Left ventricle myocardium superior (tissue), 1 donor: ENCODE measurements at regions not wholly inside any gene's neighbourhood (a gene's known extent, or its start where the extent isn't known, plus 50 kb on each side); places are given as distances from the start of the nearest gene placed in this dataset.
A peak's percentile ranks its signal among the peaks of the same experiment; 100 is the strongest.

Source experiments
- ATAC-seq: fragments of 200-7000 bp; cut with Tn5 transposase; one replicate; pipeline ENCODE4 v1.9.1; 2020; ENCODE audit warnings: mild to moderate bottlenecking, moderate library complexity
- DNase-seq: peaks from one replicate; pipeline ENCODE4 v3.0.0-alpha.2; 2020
- intact Hi-C: fragments of 100-400 bp; cut with micrococcal nuclease; formaldehyde crosslinking; loops from one replicate; pipeline ENCODE4 v1.11.0; 2022
- donor health status: DM: no; HTN: yes; CAD: no; lungs with severe emphysema.

- DNase-seq (no peak), ATAC-seq (no peak)
- intact Hi-C loops, result no loop called here
Measured at GRCh38 chr11:91972665-91973266, 251.9 kb upstream of the FAT3 start.

- ATAC-seq (no peak), DNase-seq (no peak)
- intact Hi-C loops, result no loop called here
Measured at GRCh38 chr11:91970624-91971023, 254.0 kb upstream of the FAT3 start.

DNA sequence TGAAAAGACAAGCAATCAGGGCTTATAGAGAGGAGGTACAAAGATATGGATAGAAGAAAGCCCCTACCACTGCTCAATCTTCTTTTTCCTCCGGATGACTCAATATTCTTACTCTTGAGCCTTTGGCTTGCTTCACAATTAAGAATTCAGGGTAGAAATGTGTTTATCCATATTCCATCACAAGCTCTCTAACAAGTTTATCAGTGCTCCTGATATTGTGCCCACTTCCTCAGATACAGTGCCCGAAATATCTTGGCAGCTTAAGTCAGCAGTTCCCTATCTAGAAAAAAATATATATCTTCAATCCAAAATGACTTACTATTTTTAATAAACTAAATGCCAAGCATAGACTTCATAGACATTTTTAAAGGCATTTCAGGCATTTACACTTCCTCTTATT, 255.1 kb upstream of the FAT3 start:
- DNase-seq (no peak), ATAC-seq (no peak)
- intact Hi-C loops, result no loop called here

GRCh38 chr11:91967691-91968045, 256.9 kb upstream of the FAT3 start:
- intact Hi-C loops, result no loop called here
- no peak for ATAC-seq
- DNase-seq, result no peak

DNA sequence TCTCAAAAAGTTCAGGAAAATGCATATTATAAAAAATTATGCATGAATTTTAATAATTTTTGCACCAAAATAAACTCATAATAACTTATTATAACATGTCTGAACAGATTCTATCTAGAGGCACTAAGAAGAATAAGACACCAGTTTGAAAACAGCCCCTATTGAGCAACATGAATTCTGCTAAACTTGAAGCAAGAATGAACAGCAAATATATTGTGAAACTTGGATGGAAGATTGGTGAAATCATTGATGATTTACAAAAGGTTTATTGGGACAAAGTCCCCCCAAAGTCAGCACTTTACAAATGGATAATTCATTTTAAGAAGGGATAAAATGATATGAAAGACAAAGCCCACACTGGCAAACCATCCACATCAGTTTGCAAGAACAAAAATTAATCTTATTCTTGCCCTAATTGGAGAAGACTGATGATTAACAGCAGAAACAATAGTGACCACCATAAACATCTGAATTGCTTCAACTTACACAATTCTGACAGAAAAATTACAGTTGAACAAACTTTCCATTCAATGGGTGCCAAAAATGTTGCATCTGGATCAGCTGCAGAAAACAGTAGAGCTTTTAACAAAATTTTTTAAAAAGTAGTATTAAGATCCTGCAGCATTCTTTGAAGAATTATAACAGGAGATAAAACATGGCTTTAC, 257.5 kb upstream of the FAT3 start:
- intact Hi-C loops, result no loop called here
- ATAC-seq, result no peak
- DNase-seq, result no peak

DNA sequence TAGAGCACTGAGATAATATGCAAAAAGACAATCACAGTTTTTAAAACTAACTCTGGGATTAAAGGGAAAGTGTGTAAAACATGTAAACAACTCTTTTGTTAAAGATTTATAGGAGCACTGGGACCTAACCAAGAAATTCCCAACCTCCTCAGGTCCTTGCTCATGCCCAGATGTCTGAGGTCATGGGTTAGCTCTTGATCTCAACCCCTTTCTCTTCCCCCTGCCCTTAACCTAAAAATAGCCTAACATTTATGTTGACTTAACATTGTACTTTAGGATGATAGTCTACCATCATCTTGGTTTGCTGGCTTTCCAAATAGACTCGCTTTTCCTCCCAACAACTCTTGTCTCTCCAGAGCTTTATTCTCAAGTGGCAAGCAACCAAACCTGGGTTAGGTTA, 258.2 kb upstream of the FAT3 start:
- no peak for ATAC-seq
- no peak for DNase-seq
- intact Hi-C loops, result no loop called here

DNA sequence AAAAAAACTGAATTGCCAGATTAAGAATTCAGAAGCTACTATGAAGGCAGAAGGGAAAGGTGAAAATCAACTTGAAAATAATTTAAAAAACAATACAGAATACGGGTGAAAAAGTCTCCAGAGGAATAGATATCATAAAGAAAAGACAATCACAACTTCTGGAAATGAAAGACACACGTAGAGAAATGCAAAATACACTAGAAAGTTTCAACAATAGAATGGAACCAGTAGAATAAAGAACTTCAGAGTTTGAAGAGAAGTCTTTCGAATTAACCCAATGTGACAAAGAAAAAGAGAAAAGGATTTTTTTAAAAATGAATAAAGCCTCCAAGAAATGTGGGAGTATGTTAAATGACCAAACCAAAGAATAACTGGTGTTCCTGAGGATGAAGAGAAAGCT, 263.8 kb upstream of the FAT3 start:
- no peak for DNase-seq
- no peak for ATAC-seq
- intact Hi-C loops, result no loop called here

GRCh38 chr11:91959411-91959810, 265.2 kb upstream of the FAT3 start:
- DNase-seq (no peak), ATAC-seq (no peak)
- intact Hi-C loops, result no loop called here

DNA sequence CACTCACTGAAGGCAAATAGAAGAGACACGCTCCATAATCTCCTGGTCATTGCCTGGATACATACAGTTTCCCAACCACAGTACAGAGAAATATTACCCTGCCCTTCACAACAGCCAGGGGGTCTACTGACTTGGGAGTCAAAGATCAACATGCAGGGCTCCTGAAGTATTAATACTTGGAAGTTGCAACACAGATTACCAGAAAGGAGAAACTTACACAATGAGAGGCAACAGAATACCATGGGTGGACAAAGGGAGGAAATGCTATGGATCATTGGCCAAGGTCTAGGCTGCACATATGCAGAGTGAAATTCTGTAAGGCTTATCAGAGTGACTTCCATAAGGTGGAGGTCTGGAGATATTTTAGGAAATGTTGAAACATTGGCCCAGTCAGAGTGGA, 267.9 kb upstream of the FAT3 start:
- DNase-seq, result no peak
- intact Hi-C loops, result no loop called here
- ATAC-seq, result no peak

DNA sequence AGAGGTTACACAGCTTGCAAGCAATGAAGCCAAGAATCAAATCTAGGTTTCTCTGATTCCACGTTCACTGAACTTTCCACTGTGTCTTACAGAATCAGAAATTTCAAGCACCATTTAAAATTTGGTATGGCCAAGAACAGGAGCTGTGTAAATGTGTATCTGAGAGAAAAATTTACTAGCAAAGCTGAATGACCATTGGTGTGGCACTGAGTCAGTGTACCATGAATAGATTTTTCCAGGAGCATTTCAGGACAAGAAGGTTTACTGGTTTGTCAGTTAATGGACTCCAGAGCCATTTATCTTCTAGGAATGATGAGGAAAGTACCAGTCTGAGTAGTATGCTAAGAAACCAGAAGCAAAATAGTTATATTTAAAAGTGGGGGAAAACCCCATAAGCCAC, 269.4 kb upstream of the FAT3 start:
- intact Hi-C loops, result no loop called here
- ATAC-seq (no peak), DNase-seq (no peak)

DNA sequence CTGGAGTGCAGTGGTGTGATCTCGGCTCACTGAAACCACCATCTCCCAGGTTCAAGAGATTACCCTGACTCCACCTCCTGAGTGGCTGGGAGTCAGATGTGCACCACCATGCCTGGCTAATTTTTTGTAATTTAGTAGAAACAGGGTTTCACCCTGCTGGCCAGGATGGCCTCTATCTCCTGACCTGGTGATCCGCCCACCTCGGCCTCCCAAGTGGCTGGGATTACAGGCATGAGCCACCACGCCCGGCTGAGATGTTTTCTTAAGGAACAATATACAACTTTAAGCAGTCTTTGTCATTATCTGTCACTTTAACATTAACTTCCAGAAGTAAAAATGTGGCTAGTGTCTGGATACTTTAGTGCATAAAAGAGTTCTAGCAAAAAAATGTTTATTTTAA, 272.6 kb upstream of the FAT3 start:
- DNase-seq (no peak), ATAC-seq (no peak)
- intact Hi-C loops, result no loop called here

DNA sequence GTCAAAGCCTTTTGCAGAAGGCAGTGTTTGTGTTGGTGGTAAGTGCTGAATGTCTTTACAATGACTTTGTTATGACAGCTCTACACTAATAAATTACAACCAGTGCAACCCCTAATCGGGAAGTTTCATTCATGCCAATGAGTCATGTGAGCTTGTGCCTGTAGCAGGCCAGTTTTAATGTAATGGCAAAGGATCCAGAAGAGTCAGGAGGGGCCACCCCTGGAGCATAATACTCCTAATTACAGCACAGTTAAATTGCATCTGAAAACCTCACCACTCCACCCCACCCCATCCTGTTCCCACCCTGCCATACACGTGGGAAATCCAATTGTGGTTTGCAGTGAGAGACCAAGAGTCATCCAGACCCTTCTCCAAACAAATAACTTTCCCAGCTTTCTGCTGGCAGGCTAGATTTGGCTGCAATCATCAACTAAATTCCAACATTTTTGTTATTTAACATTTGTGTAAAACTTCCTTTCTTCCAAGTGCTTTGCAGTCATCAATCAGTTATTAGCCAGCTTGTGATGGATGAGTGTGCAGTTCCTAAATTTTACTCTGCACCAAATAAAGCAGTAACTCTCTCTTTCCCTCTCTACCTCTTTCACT, 277.3 kb upstream of the FAT3 start:
- intact Hi-C loops, result no loop called here
- peak; percentile 61 for ATAC-seq
- no peak for DNase-seq

DNA sequence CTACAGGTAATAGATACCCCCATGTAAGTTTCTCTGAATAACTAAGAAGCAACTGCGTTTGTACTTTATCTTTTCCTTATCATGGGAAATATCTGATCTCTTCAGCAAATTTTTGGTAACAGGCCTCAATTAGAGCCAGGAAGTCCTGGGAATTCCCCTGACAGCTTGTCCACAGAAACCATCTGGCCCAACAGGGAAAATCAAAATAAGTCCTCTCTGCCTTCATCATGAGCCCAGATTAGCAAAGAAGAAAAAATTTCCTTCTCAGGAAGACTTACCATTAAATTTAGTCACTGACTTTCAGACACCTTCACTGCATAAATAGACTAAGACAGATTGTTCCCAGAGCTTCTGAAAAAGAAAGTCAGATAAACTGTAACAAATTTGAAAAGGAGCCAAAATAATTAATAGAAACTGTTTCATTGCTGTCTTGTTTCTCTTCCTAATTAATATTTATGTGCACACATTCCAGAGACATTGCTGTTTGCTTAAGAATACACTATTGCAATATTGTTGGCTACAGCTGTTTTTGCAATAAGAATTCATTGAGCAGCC, 278.1 kb upstream of the FAT3 start:
- DNase-seq, result no peak
- peak; percentile 59 for ATAC-seq
- intact Hi-C loops, result no loop called here

DNA sequence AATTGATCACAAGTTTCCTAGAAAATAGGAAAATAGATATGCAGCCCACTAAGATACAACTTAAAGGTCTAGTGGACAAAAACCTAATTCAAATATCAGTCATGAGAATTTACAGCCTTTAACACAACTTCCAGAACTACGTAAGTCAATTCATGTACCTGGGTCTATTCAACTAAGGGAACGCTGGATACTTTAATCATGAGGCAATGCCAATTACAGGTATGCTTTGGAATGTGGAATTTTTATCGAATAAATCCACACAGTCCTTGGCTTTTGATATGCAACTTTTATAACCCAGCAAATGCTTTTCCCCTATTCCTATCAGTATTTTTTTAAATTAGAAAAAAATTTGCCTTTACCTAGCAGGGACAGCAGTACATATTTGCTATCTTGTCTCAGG, 289.5 kb upstream of the FAT3 start:
- ATAC-seq (no peak), DNase-seq (no peak)
- intact Hi-C loops, result no loop called here

DNA sequence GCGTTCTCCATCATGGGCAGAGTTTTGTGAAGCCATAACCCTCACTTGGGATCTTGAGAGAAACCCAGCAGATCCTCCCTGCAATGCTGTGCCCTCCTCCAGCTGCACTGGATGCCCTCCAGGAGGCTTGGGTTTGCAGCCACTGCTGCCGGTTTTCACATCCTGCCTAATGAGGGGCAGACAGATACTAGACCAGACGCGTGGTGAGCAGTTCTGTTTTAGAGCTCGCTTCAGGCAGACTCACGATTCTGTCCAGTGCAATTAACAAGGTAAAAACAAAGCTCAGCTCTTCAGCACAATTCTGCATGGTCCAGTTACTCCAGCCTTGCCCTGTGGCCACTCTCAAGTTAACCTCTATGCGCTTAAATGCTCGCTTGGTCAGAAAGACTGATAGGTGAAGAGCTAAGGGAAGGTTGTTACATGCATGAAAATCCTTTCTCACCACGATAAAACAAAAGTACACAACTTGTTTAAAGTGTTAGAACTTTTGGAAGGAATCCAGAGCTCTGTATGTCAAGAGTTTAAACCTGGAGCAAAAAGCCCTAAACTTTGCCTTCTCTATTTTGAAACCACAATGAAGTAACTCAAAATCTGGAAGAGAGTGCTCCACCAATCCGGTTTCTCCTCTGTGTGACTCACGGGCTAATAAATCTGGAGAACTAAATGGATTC, 292.3 kb upstream of the FAT3 start:
- ATAC-seq, result no peak
- intact Hi-C loops, result no loop called here

GRCh38 chr11:91927448-91927847, 297.2 kb upstream of the FAT3 start:
- ATAC-seq, result no peak
- no peak for DNase-seq
- intact Hi-C loops, result no loop called here

More for the DNA sequence above, 292.3 kb upstream of the FAT3 start:
- DNase-seq, result no peak

GRCh38 chr11:91926965-91927364, 297.7 kb upstream of the FAT3 start:
- peak; percentile 53 for DNase-seq
- intact Hi-C loops, result no loop called here
- peak; percentile 45 for ATAC-seq

- intact Hi-C loops, result loop anchor here (2.0 kb wide), 1 partner anchor 28 kb away; no protein-coding TSS in a partner anchor
- ATAC-seq (no peak), DNase-seq (no peak)
Measured at GRCh38 chr11:91922846-91923245, 301.8 kb upstream of the FAT3 start.

DNA sequence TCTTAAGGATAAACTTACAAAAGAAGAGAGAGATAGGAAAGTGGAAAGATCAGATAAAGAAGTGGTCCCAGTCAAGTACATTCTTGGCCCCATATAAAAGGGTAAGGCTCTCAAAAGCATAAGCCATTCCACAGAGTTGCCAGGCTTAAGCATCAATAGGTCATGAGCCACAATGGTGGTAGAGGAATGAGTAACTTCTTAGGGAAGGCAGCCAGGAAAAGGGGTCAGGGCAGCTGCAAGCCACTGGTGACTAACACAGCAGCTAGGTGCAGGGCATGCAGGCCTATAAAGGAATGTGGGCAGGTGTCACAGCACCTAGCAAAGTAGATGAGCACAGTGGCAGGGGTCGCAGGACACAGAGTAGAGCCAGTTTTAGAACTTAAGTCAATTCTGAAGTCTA, 302.6 kb upstream of the FAT3 start:
- intact Hi-C loops, result loop anchor here (2.0 kb wide), 1 partner anchor 29 kb away; no protein-coding TSS in a partner anchor

GRCh38 chr11:91913407-91913806, 311.2 kb upstream of the FAT3 start:
- intact Hi-C loops, result no loop called here
- DNase-seq (no peak), ATAC-seq (no peak)

More for the DNA sequence above, 302.6 kb upstream of the FAT3 start:
- ATAC-seq (no peak), DNase-seq (no peak)
